ENCODE measurements at regions not wholly inside any gene's neighbourhood (a gene's known extent, or its start where the extent isn't known, plus 50 kb on each side); places are given as distances from the start of the nearest gene placed in this dataset.

DNA sequence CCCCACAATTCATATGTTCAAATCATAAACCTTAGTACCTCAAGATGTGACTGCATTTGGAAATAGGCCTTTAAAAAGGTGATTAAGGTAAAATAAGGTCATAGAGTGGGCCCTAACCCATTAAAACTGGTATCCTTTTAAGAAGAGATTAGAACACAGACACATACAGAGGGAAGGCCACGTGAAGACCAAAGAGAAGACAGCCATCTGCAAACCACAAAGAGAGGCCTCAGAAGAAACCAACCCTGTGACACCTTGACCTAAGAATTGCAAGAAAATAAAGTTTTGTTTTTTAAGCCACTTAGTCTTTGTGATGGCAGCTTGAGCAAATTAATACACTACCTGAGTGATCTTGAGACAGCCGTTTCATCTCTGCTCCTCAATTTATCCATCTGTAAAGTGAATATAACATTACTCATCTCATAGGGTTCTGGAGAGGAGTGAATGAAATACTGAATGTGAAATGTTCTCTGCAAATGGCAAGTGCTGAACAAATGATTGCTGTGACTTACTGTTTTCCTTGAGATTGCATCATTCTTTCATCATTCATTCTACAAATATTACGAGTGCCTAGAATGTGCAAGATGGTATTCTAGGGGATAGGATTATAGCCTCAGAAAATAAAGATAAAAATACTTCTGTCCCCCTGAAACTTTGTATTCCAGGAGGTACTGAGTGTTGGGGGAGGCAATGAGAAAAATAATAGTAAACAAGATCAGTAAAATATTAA lies 222.0 kb upstream of the CDH13 start:
- peaks cover 2% of the 10 kb centered on the region for H3K27me3 ChIP-seq (ENCODE audit: insufficient read depth, poor library complexity, severe bottlenecking)
- no peak for DNase-seq (ENCODE audit: low read depth in 1 of 2, low spot score in 1 of 2)
- no peak overlapping the region for H3K4me3 ChIP-seq (replicated peaks; ENCODE audit: insufficient read depth, low read length)
- no peak overlapping the region for H3K27ac ChIP-seq (replicated peaks)
- no peak for TF ChIP-seq CTCF (IDR thresholded peaks at IDR 0.05; ENCODE audit: insufficient read depth, low read length)

DNA sequence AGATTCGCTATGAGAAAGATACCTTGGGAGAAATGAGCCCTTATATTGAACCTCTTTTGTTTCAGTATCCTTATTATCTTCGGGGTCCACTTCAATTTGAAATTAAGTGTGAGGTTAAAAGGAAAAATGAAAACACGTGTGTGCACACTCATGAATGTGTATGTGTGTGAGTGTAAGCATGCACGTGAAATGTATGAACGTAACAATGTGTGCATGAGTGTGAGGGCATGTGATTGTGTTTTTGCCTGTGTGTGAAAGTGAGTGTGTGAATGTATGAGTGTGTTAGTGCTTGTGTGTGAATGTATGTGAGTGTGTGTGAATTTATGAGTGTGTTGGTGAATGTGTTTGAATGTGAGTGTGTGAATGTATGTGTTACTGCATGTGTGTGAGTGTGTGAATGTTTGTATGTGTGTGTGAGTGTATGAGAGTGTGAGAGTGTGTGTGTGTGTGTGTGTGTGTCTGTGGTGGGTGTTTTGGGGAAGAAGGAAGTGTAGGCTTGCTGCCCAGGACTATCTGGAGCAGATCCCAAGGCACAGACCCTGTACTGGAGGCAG lies 224.0 kb upstream of the CDH13 start:
- Histone ChIP-seq H3K27ac (replicated peaks) (no peak overlapping the region), H3K27me3 (ENCODE audit: insufficient read depth, poor library complexity, severe bottlenecking) (peaks cover 2% of the 10 kb centered on the region), H3K4me3 (replicated peaks; ENCODE audit: insufficient read depth, low read length) (no peak overlapping the region)
- TF ChIP-seq POLR2AphosphoS5 (IDR thresholded peaks at IDR 0.05; ENCODE audit: low read depth): no peak
- no peak for TF ChIP-seq CTCF (IDR thresholded peaks at IDR 0.05; ENCODE audit: insufficient read depth, low read length)
- TF ChIP-seq, protein P1, sequence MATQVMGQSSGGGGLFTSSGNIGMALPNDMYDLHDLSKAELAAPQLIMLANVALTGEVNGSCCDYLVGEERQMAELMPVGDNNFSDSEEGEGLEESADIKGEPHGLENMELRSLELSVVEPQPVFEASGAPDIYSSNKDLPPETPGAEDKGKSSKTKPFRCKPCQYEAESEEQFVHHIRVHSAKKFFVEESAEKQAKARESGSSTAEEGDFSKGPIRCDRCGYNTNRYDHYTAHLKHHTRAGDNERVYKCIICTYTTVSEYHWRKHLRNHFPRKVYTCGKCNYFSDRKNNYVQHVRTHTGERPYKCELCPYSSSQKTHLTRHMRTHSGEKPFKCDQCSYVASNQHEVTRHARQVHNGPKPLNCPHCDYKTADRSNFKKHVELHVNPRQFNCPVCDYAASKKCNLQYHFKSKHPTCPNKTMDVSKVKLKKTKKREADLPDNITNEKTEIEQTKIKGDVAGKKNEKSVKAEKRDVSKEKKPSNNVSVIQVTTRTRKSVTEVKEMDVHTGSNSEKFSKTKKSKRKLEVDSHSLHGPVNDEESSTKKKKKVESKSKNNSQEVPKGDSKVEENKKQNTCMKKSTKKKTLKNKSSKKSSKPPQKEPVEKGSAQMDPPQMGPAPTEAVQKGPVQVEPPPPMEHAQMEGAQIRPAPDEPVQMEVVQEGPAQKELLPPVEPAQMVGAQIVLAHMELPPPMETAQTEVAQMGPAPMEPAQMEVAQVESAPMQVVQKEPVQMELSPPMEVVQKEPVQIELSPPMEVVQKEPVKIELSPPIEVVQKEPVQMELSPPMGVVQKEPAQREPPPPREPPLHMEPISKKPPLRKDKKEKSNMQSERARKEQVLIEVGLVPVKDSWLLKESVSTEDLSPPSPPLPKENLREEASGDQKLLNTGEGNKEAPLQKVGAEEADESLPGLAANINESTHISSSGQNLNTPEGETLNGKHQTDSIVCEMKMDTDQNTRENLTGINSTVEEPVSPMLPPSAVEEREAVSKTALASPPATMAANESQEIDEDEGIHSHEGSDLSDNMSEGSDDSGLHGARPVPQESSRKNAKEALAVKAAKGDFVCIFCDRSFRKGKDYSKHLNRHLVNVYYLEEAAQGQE (IDR thresholded peaks at IDR 0.05; ENCODE audit: insufficient replicate concordance, low read depth): no peak
- TF ChIP-seq SPI1 (IDR thresholded peaks at IDR 0.05; ENCODE audit: borderline replicate concordance, low read depth): no peak
- TF ChIP-seq GABPA (IDR thresholded peaks at IDR 0.05; ENCODE audit: low read depth): no peak
- DNase-seq (ENCODE audit: low read depth in 1 of 2, low spot score in 1 of 2): no peak

DNA sequence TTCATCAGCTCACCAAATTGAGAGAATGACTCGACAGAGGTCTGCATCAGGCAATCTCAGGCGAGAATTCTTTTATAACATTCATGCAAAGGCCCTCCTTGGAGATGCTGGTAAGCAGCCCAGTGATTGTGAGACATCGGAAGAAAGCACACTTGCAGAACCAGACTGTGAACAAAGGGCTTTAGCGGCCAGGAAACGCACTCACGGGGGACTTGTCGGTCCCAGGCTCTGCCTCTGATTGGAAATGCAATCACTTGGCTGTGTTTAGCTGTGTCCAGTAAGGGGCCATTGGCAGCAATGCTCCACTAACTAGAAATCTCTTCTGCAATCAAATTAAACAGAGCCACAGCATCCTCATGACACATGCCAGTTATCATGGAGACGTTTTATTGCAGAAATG lies 226.7 kb upstream of the CDH13 start:
- Histone ChIP-seq H3K4me3 (replicated peaks; ENCODE audit: insufficient read depth, low read length) (no peak overlapping the region), H3K27ac (replicated peaks) (no peak overlapping the region), H3K27me3 (ENCODE audit: insufficient read depth, poor library complexity, severe bottlenecking) (no peaks in the 10 kb centered on the region)
- no peak for DNase-seq (ENCODE audit: low read depth in 1 of 2, low spot score in 1 of 2)
- no peak for TF ChIP-seq GABPA (IDR thresholded peaks at IDR 0.05; ENCODE audit: low read depth)
- TF ChIP-seq, protein P1 (IDR thresholded peaks at IDR 0.05; ENCODE audit: insufficient replicate concordance, low read depth): no peak
- no peak for TF ChIP-seq CTCF (IDR thresholded peaks at IDR 0.05; ENCODE audit: insufficient read depth, low read length)
- no peak for TF ChIP-seq SPI1 (IDR thresholded peaks at IDR 0.05; ENCODE audit: borderline replicate concordance, low read depth)
- TF ChIP-seq POLR2AphosphoS5 (IDR thresholded peaks at IDR 0.05; ENCODE audit: low read depth): no peak

GRCh38 chr16:82396509-82396908 lies 226.5 kb upstream of the MPHOSPH6 start:
- Histone ChIP-seq H3K27ac (replicated peaks) (peak overlapping the region; percentile 59), H3K4me3 (replicated peaks; ENCODE audit: insufficient read depth, low read length) (no peak overlapping the region), H3K27me3 (ENCODE audit: insufficient read depth, poor library complexity, severe bottlenecking) (no peaks in the 10 kb centered on the region)
- DNase-seq (ENCODE audit: low read depth in 1 of 2, low spot score in 1 of 2): no peak
- TF ChIP-seq CTCF (IDR thresholded peaks at IDR 0.05; ENCODE audit: insufficient read depth, low read length) (no peak), GABPA (IDR thresholded peaks at IDR 0.05; ENCODE audit: low read depth) (no peak), SPI1 (IDR thresholded peaks at IDR 0.05; ENCODE audit: borderline replicate concordance, low read depth) (no peak), POLR2AphosphoS5 (IDR thresholded peaks at IDR 0.05; ENCODE audit: low read depth) (no peak)
- TF ChIP-seq, protein P1 (IDR thresholded peaks at IDR 0.05; ENCODE audit: insufficient replicate concordance, low read depth): no peak
